ENCODE measurements at regions not wholly inside any gene's neighbourhood (a gene's known extent, or its start where the extent isn't known, plus 50 kb on each side); places are given as distances from the start of the nearest gene placed in this dataset.
A peak's percentile ranks its signal among the peaks of the same experiment; 100 is the strongest.
"Not testable (repeated sequence)": the region's sequence is repeated elsewhere in the genome, so short reads cannot be mapped to it uniquely, and the experiment has no call there.

DNA sequence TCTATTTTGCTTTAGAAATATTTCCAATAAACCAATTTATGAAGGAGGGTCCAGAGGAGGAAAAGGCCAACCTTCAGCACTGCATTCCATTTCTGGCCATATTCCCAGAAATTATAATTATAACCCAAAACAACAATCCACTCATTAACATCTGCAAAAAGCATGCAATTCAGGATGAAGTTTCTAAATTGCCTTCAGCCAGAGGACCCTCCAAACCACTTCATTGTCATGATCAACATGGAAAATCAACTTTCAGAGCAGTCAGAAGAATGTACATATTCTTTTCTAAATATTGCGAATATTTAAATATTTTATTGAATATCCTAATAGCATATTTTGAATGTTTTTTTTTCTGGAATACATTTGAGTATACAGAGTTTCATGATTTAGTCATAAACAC, 332.6 kb upstream of the TMEM132C start:
- no peak for DNase-seq

DNA sequence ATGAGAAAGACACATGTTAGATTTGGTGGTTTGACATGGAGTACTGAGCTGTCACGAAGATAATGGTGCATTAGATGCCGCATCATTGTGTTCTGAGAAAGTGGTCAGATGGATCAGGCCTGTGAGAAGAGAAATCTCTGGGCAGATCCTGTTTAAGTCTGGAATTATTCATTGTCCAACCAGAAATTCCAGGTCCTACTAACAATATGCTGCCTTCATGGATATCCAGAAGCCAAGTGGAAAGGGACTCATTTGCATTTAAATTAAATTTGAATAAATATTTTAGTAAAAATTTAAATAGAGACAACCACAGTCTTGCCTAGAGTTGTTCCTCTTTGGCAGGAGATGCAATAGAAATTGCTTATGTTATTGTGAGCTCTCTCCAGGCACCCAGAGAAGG, 330.5 kb upstream of the TMEM132C start:
- no peak for DNase-seq

DNA sequence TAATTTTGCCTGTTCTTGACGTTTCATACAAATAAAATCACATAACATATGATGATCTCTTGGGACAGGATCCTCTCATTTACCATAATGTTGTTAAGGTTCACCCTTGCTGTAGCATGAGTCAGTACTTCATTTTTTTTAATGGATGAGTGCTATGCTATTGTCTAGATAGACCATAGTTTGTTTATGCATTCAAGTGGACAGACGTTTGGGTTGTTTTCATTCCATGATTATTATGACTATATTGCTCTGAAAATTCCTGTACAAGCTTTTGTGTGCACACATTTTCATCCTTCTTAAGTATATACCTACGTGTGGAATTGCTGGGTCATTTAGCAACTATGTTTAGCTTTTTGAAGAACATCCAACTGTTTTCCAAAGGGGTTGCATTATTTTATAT, 325.6 kb upstream of the TMEM132C start:
- DNase-seq = no peak

DNA sequence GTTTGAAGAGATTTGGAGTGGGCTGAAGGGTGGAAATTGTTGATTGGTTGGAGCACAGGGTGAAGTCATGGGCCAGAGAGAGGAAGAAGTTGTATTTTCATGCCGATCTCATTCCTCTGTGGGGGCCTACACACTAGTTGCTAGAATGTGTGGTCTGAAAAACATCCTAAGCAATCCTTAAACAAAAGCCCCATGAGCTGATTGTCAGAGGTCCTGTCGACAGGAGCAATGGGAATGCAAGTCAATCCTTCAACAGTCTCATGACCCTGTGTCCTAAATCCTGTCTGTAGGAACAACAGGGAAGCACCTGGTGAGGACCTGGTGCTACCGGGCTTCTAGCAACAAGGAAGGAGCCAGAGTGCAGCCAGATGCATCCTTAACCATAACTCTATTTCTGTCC, 324.0 kb upstream of the TMEM132C start:
- no peak for DNase-seq

DNA sequence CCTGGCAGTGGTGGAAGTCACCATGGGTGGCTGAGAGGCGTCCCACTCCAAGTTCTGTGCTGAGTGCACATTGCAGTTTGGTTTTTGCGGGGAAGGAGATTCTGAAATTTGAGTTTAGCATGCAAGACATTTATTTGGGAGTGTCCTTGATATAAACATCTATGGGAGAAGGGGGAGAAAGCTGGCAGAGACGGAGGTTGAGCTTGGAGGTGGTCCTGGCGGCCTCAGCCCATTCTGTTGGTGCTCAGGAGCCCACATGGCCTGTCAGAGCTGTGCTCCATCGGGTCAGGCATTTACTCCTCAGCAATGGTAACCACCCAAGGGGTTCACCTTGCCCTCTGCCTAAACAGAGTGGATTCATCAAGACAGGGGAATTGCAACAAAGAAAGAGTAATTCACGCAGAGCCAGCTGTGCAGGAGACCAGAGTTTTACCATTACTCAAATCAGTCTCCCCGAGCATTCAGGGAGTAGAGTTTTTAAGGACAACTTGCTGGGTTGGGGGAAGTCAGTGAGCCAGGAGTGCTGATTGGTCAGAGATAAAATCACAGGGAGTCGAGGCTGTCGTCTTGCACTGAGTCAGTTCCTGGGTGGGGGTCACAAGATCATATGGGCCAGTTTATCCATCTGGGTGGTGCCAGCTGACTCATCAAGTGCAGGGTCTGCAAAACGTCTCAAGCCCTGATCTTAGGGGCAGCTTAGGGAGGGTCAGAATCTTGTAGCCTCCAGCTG, 323.3 kb upstream of the TMEM132C start:
- no peak for DNase-seq

DNA sequence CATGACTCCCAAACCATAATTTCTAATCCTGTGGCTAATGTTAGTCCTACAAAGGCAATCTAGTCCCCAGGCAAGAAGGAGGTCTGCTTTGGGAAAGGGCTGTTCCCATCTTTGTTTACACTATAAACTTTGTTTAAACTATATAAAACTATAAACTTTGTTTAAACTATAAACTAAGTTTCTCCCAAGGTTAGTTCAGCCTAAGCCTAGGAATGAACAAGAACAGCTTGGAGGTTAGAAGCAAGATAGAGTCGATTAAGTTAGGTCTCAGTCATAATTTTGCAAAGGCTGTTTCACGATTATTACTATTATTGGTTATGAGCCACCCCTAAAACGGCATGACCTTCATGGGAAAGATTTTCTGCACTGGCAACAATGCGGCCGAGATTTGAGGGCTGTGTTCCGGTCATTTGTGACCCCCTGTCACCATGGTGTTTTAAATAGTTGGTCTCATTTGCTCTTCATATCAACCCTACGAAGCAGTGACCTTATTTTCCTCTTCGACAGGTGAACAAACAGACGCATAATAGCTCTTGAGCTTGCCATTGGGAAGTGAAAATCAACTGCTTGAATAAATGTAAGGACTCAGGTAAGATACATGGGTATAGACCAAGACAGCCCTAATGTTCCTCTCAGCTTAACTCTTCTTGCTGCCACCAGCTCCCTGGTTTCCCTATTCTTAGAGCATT, 322.6 kb upstream of the TMEM132C start:
- no peak for DNase-seq

DNA sequence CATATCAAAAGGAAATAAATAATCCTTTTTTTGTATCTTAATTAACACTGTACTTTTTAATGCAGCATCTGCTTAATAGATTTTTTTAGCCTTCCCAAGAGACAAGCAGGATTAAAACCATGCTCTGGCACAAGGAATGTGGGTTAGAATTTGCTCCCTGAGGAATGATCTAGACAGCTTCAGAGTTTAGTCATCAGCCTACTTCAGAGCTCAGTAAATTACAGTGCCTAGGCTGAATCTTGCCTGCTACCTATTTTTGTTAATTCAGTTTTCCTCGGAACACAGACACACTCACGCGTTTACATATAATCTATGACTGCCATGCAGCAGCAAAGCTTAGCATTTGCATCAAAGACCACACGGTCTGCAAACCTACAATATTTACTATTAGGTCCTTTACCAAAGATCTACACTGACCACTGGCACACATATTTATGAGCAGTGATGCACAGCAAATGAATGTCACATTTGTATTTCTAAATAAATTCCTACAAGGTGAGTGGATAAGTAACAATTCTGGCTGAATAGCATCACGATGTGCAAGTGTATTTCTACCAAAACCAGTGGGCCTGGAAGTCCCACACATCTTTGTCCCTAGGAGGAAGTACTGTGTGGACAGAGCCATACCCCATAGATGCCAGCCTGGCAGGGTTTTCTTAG, 309.8 kb upstream of the TMEM132C start:
- peak in 1 of 3 donors; percentile 34 for DNase-seq

DNA sequence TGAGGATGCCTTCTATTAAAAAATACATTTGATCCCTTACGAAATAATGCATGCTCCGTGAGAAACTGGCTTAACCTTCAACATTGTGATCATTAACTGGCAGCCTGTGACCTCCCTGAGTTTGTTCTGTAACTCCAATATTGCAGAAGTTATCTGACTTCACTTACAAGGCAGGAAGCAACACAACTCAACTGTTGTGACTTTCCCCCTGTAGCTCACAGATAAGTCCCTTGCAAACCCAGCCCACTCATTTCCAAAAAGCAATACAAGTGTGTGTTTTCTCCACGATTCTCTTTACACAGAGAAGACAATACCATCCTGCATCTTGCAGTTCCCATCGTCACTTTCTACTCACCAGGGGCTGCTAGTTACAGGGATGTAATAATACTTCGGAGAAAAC, 304.7 kb upstream of the TMEM132C start:
- DNase-seq = no peak

DNA sequence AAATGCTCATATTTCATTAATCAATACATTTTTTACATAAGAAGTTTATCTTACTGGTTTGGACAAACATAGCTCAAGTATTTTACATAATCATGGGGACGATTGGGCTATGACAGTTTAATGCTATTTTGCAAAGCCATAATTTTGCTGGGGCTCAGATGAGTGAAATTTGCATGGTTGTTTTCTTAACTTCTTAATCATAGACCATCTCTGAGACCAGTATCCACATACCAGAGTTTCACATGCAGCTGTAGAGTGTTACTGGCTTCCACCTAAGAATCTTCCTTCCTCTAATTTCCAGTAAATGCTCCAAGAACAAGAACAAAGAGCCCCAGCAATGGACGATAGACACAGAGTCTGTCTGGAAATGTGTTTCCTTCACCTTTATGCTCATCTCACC, 303.0 kb upstream of the TMEM132C start:
- no peak for DNase-seq

DNA sequence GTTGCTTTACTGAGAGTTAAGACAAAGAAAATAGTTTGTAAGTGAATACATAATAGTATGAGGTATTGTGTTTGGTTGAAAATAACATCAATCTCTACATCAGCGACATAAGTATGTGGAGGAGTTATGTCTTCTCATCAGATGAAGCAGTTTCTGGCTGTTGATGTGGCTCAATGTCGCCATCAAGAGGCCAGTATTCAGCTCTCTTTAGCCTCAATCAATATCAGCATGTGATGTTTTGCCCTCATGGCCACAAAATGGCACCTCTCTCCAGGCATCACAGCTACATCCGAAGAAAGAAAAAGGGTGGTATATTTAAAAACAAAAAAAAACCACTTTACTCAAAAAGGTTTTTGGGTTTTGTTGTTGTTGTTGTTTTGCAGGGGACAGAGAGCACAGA, 302.3 kb upstream of the TMEM132C start:
- DNase-seq = no peak

DNA sequence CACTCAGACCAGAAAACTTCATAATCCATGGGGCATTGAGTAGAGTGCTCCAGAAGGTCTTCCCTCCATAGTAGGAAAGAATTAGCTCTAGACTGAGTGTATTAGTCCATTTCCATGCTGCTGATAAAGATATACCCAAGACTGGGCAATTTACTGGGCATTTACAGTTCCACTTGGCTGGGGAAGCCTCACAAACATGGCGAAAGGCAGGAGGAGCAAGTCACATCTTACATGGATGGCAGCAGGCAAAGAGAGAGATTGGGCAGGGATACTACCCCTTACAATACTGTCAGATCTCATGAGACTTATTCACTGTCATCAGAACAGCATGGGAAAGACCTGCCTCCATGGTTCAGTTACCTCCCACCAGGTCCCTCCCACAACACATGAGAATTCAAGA, 300.6 kb upstream of the TMEM132C start:
- no peak for DNase-seq

DNA sequence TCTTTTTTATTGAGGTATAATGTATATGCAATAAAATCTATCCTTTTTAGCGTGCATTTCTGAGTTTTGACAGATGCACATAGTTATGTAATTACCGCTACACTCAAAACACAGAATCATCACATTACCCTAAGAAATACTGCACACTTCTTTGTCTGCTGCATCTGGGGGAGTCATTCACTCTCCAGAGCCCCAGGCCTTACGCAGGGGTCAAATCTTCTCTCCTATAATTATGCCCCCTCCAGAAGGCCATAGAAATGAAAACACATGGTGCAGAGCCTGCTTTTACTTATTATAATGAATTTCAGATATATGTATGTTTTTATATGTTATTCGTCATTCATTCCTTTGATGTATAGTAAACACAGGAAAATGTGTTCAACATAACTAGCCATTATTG, 296.5 kb upstream of the TMEM132C start:
- DNase-seq = no peak

DNA sequence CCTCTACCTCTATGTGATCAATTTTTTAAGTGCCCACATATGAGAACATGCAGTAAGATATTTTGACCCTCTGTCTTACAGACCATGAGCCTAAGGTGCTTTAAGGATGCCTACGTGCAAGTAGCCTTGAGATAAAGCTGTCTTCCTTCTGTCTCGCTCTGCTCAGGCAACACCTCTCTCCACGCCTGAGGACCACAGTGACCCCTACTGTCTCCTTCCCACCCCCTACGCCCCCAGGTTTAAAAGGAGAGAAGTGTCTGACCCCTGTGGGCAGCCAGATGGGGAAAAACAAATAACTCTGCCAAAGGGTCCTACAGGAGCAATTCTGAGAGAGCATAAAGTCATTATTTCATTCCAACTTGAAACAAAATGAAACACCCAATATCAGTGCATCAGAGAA, 286.4 kb upstream of the TMEM132C start:
- DNase-seq = no peak

DNA sequence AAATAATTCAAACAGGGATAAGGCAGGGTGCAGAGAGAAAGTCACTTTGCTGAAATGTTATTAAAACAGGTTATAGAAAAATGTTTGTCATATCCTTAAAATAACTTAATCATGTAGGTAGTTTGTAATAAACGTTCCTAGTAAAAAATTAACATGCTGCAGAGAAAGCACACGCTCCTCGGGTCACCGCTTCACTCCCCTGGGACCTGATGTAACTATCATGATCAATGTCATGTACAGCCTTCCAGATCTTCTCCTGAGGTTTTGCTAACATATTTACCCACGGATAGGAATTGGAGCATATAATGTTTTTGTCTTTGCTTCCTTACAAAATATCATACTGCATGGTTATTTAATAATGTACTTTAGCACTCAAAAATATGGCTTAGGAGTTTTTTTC, 285.1 kb upstream of the TMEM132C start:
- no peak for DNase-seq

DNA sequence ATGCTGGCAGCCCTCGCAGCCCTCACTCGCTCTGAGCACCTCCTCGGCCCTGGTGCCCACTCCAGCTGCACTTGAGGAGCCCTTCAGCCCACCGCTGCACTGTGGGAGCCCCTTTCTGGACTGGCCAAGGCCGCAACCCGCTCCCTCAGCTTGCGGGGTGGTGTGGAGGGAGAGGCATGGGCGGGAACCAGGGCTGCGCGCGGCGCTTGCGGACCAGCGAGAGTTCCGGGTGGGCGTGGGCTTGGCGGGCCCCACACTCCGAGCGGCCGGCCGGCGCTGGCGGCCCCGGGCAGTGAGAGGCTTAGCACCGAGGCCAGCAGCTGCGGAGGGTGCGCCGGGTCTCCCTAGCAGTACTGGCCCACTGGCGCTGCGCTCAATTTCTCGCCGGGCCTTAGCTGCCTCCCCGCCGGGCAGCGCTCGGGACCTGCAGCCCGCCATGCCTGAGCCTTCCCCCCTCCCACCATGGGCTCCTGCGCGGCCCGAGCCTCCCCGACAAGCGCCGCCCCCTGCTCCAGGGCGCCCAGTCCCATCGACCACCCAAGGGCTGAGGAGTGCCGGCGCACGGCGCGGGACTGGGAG, 283.7 kb upstream of the TMEM132C start:
- not testable (repeated sequence) for DNase-seq

DNA sequence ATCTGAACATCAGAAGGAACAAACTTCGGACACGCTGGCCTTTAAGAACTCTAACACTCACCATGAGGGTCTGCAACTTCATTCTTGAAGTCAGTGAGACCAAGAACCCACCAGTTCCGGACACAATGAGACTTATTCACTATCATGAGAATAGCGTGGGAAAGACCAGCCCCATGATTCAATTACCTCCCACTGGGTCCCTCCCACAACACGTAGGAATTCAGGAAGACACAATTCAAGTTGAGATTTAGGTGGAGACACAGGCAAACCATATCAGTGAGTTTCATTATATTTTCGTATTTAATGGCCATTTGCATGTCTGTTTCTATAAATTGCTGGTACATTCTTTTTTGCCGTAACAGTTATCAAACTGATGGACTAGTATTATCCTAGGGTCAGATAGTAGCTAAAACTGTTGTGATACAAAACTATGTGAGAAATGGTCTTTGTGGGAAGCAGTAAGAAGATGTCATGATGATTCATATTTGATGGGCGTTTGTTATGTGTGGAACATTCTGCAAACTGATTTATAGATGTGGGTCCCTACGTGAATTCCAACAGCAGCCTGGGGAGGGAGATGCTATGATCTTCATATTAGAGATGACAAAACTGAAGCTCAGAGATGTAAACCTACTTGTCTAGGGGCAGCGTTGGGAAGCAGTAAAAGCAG, 282.4 kb upstream of the TMEM132C start:
- peak in 1 of 3 donors; percentile 45 for DNase-seq

DNA sequence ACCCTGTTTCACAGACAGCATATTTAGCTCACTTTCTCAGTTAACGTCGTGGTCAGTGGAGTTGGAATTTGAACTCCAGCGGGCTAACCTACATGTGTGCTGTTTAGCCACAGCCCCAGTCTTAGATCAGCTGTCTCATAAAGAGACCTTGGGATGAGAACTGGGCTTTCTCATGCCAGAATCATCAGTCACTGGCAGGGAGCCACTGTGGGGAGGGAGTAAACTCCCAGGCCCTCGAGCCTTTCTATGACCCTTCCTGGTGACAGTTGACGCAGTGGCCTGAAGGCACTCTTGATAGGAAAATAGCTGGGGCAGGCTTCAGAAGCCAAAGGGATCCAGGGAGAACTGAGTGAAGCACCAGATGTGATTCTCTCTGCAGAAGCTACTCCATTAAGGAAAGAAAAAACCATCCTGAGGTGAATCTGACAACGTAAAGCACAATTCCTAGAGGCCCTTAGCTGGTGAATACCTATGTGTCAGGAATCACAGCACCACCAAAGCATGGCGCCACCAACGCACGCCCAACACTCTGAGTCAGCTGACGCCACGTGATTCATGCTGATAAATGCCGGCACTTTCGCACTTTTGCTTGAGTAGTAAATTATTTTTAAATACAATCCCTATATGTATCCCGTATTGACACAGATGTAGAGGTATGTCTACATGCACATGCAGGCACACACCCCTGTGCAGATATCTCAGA, 279.6 kb upstream of the TMEM132C start:
- peak; percentile 5 to 39 (median 39) for DNase-seq

DNA sequence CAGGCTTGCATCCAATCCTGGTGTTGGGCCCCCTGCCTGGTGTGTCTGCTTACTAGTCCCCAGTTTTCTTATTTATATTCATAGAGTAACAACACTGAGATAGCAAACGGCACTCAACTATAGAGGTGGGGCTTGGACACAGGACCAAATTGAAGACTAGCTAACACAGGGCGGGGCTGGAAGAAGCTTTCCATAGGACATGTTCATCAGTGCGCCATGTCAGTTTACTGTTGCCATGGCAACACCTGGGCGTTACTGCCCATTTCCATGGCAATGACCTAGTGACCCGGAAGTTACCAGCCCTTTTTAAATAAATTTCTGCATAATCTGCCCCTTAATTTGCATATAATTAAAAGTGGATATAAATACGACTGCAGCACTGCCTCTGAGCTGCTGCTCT, 275.5 kb upstream of the TMEM132C start:
- DNase-seq = no peak

DNA sequence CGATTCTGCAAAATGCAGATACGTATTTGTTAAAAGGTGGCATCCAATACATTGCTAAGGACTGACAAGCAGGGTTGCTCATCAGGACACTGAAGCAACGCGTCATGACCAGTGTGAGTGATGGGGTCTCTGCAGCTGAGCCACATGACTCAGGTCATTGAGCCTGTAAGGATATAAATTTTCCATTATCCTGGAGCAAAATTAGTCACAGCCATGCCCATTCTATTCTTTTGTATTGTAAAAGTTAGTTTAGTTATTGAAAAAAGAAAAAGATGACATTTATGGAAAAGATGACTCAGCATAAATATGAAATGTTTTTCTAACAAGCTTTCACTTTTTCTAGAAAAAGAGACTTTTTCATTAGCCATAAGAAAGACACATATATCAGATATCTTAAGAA, 268.0 kb upstream of the TMEM132C start:
- DNase-seq = peak in 1 of 3 donors; percentile 38

DNA sequence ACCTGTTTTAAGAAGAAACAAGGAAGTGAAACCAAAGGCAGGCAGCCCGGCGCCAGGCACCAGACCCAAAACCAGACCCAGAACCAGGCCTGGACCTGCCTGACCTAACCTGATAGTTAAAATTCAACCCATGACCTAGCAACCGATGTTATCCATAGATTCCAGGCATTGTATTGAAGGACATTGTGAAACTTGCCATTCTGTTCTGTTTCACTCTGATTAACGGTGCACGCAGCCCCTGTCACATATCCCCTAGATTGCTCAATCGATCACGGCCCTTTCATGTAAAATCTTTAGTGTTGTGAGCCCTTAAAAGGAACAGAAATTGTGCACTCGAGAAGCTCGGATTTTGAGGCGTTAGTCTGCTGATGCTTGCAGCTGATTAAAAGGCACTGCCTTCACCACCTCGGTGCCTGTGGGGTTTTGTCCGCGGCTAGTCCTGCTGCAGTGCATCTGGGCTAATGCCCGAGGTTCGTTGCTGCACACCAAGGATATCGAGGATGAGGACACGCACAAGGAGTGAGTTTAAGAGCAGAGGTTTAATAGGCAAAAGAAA, 262.5 kb upstream of the TMEM132C start:
- no peak for DNase-seq

DNA sequence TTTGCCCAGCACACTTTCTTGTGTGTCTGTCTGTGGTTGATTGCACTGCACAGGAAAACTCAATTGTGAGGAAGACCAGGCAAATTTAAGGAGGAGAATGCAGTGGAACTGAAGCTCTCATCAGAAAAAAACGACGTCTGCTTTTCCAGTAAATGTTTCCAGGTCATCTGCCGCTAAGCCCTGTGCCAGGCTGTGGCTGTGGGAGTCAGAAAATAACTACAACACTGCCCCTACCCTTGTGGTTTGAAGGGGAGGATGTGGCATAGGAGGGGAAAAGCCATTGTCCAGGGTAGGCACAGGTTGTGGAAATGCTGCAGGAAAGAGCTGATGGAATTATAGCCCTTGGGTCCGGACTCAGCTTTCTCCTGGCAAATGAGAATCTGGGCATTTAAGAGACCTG, 259.7 kb upstream of the TMEM132C start:
- DNase-seq = no peak

All from muscle of back (tissue), 3 donors.